NCI-H526 treated with DMSO at 0.1 percent for 48 hours (cell line): ENCODE measurements at regions not wholly inside any gene's neighbourhood (a gene's known extent, or its start where the extent isn't known, plus 50 kb on each side); places are given as distances from the start of the nearest gene placed in this dataset.

Experiments
- DNase-seq: peaks from one replicate; lab custom pipeline; 2025; lab: John Stamatoyannopoulos, UW

DNA sequence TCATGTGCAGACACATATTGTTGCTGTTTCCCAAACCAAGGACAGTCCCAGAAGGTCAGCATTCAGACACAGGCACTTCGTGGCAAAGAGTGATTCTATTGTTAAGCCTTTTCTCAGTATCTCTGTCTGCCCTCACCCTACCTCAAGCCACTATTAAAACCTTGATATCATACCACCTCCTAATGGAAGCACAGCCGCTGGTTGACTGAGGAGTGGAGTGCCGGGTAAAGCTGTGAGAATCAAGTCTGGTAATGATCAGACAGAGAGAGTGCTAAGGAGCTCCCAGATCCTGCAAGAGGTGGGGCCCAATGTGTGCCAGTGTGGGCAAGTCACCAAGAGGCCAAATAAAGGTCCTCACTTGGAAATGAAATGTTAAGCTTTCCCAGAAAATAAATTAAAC is 819.5 kb downstream of the BCL11A start:
- DNase-seq: no peak

DNA sequence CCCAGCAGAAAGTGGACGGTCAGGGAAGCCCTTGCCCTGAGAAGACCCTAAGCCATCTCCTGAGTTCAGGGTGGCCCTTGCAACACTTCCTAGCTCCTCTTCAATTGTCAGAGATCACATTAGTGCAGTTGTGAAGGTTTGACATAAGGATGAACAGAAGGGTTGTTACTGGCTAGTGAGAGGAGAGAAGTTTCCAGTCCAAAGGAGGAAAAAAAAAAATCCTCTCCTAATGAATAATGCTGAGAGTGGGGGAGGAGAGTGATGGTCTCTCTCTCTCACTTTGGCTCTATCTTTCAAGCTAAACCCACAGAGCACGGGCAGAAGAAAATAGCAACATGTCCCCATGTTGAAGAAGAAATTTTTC is 819.9 kb downstream of the BCL11A start:
- no peak for DNase-seq

DNA sequence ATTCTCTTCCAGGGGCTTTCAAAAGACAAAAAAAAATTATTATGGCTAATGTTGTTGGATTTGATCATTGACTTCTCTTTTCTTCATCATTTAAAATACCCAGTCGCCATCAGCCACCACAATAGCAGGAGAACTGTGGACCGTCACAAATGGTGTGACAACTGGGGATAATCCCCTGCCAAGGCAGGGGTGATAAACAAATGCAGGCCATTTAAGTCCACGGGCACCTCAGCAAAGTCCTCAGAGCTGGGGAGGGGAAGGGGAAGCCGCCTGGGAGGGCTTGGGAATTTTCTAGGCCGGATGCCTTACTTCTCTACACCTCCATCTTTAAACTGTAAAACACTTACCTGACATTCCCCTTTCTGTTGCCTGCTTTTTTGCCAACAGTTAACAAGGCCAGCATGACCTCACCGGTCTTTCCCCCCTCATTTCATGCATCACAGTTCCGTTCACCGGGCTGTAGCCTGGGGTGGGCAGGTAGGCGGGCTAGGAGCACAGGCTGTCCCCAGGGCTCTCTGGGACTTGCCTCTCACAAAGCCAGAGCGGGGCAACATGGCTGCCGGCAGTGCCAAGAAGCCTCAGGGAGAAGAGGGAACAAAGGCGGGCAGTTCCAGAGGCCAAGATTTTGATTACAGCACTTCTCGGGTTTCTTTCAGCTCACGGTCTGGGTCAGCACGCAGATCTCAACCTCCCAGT is 820.4 kb downstream of the BCL11A start:
- DNase-seq: no peak

DNA sequence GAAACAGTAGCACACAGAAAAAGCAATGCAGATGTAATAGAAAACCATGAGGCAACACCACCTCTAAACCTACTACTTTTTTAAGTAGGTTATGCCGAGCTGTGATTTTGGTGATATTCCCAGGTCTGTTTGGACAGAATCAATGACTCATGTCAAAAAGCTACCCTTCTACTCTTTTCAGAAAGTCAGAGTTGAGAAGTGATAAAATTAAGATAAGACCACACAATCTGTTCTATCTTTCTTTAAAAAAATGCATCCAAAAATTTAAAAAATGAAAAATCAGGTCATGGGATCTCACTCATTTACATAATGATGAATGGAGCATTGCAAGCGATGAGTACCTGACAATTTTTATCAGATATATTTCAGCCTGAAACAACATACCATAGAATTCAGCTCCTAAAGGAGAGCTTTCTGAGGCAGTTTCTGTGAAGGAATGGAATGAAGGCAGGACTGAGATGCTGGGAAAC is 826.3 kb downstream of the BCL11A start:
- DNase-seq: no peak

DNA sequence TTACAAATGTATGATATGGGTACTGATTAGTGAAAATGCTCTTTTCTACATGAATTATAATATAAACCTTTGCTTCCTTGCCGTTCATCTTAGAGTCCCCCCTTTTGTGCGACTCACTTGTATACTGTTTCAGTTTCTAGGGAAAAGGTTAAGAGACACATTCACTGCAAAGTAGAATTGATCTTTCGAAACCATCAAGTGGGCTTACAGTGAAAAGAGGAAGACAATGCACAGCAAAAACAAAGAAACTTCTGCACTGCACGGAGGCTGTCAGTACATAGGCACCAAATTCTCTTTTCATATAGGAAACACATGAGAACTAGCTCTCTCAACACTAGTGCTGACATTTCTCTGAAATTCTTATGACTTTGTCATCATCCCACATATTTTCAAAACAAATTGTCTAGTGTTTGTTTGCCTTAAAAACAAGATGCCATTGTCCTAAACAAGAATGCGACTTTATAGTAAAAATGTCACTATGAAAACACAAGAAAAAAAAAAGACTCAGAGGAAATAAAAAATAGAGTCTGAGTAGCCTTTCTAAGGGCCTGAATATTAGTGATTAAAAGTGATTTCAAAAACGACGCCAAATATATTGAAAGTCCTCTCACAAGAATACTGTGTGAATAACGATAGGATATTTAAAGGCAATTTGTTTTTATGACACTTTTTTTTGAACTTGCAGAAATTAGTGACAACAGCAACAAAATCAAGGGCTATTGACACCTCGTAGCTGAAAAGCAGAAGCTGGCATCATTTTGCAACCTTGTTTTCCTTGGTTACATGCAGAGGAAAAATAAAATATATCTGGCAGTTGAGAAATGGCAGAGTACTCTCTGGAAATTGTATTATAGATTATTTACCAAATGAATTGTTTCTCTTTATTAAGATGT is 827.0 kb downstream of the BCL11A start:
- no peak for DNase-seq

DNA sequence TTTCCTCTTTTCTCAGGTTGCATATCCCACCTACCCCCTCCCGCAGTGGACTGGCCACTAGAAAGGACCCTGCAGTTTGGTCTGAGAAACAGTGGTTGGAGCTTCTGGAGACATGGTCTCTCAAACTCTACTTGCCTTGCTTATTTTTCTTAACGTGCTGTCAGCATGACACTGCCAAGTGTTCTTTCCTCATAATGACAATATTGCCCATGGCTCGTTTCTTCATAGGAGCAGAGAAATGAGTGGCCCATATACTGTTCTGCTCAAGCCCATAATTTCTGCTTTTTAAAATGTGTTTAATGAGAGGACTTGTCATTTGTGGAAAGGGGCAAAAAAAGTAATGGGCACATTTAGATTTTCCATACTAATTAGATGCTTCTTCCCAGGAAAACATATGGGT is 828.7 kb downstream of the BCL11A start:
- no peak for DNase-seq

DNA sequence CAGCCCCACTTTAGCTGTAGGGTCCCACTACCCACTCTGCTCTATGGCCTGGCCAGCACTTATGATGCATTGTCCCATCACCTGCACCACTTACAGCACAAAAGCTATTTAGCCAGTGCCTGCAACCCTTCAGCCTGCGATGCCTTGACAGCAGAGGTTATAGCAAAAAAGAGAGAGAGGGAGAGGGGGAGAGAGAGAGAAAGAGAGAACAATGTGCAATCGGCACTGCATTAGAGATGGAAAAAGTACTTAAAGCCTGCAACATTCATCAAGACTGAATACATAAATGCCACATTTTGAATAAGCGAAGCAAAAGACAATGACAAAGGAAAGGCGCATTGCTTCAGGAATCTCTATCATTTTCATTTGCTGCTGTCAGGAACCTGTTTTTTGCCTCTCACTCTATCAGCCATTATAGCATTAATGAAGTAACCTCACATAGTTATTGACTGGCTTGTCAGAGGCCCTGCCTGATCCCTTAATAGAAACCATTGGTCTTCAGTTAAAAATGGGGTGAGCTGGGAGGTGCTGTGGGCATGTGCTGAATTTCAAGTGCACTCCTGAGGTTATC is 833.1 kb downstream of the BCL11A start:
- DNase-seq: no peak

DNA sequence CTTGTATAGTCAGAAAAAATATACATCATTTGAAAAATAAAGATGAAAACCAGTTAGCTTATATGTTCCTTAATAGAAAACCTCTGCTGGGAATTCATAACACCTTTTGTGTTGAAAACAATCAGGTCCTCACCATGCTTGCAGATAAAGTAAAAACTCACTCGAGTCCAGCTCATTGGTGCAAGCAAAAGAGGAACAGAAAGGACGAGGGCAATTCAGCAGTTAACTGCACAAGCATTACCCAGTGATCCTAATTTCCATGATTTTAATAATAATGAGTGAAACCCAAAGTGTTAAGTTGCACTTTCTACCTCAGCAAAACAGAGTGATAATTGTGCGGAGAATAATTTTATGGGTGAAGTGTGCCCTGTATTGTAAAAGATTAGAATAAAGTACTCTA is 839.9 kb downstream of the BCL11A start:
- no peak for DNase-seq

DNA sequence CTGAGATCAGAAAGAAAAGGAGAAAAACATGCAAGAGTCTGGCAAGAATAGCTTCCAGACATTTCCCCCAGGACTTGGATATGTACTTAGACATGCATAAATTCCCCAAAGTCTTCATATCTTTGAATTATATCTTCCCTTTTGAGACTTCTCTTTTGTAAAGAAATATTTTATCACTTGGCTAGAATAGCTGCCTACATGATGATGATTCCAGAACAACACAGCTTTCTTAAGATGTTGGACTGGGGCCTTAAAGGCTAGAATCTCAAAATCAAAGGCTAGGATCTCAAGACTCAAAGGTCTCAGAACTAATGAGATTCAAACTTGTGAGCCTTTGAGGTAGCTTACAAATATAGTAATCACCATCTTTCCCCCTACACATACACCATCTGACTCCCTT is 842.3 kb downstream of the BCL11A start:
- no peak for DNase-seq

DNA sequence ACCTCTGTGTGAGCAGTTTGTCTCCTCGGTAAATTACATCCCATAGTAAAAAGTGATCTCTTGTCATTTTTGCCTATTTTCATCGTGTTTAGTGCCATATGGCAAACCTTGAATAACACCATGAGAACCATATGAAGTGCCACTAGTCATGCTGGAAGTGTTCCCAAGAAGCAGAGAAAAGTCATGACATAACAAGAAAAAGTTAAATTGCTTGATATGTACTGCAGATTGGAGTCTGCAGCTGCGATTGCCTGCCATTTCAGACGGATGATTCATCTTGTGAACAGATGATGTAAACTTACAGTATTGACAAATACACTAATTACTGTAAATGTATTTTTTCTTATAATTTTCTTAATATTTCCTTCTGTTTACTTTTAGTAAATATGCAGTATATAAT is 846.7 kb downstream of the BCL11A start:
- no peak for DNase-seq

DNA sequence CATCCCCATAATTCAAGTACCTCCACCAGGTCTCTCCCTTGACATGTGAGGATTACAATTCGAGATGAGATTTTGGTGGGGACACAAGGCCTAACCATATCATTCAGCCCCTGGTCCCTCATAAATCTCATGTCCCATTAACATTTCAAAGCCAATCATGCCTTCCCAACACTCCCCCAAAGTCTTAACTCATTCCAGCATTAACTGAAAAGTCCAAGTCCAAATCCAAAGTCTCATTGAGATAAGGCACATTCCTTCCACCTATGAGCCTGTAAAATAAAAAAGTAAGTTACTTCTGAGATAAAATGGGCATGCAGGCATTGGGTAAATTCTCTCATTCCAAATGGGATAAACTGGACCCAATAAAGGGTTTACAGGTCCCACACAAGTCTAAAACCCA is 849.7 kb downstream of the BCL11A start:
- no peak for DNase-seq

DNA sequence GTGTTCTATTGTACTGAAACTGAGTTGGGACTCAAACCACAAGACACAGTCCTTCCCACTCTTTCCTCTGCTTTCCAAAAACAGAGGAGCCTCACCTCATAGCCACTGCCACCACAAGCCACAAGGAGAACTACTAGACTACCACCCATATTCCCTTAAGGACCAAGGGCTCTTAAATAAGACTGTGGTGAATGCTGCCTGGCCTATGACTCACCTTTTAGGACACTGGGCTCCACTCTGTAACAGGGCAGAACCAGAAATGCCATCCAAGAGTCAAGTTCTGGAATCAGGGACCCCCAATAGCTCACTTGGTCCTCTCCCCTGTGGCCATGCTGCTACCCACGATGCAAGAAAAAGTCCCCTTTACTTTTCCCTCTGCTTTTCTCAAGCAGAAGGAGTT is 851.4 kb downstream of the BCL11A start:
- DNase-seq: no peak

DNA sequence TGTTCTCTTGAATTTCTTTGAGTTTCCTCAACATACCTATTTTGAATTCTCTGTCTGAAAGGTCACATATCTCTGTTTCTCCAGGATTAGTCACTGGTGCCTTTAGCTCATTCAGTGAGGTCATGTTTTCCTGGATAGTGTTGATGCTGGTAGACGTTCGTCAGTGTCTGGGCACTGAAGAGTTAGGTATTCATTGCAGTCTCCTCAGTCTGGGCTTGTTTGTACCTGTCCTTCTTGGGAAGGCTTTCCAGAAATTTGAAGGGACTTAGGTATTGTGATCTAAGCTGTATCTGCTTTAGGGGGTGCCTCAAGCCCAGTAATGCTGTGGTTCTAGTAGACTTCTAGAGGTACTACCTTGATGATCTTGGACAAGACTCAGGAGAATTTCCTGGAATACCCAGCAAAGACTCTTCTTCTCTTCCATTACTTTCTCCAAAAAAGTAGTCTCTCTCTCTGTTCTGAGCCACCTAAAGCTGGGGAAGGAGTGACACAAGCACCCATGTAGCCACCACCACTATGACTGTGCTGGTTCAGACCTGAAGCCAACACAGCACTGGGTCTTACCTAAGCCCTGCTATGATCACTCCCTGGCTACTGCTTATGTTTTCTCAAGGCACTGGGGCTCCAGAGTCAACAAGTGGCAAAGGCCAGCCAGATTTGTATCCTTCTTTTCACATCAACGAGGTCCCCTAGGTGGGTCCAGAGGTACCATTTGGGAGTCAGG is 852.0 kb downstream of the BCL11A start:
- no peak for DNase-seq

DNA sequence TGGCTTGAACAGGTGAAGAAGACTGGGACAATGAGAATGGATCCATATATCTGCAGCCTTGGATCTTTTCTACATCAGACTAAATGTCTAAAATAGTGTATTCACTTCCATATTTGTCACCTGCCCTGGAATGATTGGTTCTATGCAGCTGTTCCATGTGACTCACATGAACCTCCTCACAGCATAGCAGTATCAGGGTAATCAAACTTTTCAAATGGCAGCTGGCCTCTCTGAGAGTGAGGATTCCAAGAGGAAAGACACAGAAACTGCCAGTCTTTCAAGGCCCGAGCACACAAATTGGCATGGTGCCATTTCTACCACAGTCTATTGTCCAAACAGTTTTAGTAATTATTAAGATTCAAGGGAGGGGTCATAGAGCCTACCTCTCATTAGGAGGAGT is 859.3 kb downstream of the BCL11A start:
- DNase-seq: no peak

DNA sequence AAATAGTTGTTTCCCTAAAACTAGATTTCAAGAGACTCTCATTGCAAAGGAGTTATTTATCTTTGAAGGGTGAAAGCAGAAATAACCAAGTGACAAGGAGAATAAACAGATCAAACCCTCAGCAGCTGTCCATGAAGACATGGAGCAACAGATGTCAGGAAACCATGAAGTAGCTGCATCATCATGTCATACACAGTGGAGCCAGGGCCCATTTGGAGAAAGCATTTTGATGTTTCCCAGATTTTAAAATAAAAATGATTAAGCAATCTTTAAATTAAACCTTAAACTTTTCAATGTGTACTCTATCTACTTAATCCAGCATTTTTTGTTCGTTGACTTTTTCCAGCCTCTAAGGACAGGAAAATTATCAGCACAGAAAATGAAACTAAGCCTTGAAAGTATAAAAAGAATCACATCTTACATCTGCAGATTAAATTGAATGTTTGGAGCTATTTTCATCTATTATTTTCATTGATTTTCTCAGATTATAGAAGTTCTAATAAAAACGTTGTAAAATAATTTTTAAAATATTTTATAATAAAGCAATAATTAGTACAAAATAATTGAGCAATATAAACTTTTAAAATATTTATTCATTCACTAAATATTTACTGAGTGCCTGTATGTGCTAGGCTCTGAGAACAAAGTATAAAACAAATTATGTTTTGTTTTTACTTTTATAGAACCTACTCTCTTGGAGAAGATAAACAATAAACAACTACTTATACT is 860.1 kb downstream of the BCL11A start:
- DNase-seq: no peak

DNA sequence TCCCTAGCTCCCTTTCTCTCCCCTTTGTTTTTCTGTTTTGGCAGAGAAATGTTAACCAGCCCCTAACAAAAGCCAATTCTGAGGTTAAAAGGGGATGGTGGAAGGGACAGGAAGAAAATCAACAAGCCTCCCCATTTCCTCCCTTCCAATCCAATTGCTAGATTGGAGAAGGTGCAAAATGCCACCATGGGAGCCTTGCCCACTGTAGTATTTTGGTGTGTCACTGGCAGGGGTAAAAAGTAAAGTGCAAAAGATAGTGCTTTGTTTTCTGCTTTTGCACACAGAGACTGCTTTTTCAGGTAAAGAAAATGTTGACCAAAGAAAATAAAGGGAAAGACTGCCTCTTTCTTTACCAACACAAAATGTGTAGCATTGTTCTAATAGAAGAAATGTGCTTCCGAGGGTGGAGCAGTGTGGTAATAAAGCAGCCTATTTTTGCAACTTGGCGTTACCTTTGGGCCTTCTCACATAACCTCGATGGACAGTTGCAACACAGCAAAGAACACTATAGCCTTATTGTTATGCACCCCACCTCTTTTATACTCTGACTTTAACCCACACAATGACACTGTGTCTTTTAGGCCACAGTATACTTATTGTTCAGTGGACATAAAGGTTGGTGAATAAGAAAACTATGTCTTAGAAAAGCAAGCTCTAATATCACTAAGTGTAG is 861.8 kb downstream of the BCL11A start:
- DNase-seq: no peak

DNA sequence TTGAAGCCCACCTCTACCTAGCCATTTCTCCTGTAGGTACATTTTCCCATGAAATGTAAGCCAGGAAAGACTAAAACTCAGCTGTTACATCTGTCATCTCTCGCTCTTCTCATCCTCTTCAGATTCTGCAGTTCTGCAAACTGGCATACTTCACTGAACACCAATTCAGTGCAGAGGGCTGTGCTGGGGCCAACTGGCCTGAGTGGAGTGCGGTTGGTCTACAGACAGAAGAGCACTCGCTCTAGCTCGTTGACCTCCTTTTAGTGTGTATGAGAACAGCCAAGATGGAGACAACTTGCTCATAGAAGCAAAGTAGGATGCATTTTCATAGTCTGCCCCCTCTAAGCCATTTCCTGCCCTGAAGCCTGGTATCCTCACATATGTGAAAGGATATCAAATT is 862.6 kb downstream of the BCL11A start:
- no peak for DNase-seq

DNA sequence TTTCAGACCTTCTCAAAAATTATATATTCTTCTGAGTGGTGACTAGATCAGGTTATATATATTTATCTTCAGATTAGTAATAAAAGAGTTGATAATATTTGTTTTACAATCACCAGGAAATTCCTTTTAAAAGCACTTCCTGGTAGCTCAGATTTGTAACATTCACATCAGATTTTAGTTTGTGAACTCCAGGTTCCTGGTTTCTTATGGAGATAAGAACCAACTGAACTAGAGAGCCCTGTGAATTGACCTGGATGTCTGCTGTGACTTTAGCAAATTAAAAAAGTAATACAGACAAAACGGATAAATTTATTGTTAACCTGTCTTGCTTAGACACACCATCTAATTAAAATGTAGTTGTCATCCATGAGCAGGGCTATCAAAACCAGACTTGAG is 868.7 kb downstream of the BCL11A start:
- DNase-seq: no peak

DNA sequence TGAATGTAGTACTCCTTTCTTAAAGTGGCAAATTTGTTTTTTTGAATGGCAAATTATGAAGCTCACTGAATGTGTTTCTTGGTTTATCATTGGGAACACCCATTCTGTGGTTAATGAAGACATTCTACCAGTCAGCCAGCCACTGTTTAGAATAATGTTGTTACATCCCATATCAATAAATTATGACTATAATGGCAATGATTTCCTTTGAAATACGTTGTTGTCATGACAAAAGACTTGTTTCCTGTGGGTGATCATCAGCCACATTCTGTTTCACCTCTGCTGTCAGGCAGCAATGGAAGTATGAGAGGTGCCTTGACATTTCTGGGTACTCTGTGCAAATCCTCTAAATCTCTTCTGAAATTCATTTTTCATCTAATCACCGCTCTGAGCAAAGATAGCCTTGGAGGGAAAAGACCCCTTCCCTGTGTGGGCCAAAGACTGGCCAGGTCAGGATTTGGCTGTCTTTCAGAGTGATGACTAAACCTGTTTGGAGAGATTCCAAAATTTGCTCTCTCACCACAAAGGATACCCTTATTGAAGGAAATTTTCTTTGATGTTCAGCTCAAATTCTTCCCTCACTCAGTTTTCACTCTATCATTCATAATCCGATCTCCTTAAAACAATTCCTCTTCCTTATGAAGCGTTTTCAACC is 869.2 kb downstream of the BCL11A start:
- DNase-seq: no peak

DNA sequence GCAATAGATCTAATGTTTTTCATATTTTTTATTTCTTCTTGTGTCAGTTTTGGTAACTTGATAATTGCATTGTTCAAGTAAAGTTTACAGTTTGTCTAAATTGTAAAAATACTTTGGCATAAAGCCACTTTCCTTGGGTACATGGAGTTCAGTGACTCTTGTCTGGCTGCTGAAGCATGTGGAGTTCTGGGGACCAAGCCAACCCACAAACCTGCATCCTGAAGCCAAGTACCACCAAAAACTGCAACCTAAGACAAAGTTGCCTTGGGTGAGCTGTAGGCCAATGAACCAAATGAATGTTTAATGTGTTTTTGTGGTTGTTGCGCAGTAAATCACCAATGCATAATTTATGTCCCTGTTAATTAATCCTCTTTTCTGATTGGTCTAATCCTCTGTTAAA is 872.6 kb downstream of the BCL11A start:
- DNase-seq: no peak

DNA sequence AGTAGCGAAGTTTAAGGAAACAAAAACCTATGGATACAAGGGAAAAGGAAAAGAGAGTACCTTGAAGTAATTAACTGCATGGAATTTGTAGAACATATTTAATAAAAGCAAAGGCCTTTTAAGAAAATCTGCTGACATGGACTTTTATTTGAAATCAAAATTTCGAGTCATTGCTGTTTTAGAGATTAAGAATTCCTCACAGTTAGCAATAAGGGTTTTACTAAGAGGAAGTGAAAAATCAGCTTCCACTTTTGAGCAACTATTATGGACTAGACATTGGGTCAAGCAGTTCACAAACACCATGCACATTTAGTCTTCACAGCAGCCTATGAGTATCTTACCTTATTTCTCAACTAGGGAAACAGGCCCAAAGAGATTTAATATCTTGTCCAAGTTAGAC is 876.3 kb downstream of the BCL11A start:
- no peak for DNase-seq
